Activated CD8-positive, alpha-beta memory T cell treated with anti-CD3 and anti-CD28 coated beads, Interleukin-2, amount 50 U/mL, for 1 hour (primary cell): ENCODE measurements at regions not wholly inside any gene's neighbourhood (a gene's known extent, or its start where the extent isn't known, plus 50 kb on each side); places are given as distances from the start of the nearest gene placed in this dataset.
"Not testable (repeated sequence)": the region's sequence is repeated elsewhere in the genome, so short reads cannot be mapped to it uniquely, and the experiment has no call there.

Experiments used
- DNase-seq: peaks from one replicate; pipeline ENCODE4 v3.0.0-alpha.2; 2020; ENCODE audit errors: extremely low read depth

DNA sequence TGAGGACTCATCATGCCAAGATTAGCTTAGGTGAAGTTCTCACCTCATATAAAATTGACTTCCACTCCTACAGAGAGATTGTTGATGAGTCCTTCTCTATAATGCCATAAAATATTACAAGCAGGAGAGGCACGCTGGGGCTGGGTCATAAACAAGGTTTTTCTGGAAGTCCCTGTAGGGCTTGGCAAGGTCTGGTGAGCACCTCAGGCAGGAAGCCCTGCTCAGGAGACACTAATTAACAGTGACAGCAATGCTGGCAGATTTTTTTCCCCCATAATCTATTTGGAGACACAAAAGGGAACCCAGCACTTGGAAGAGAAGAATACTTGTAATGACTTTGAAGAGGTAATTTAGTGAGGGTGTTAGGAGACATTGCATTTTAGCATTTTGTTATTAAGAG lies 118.7 kb downstream of the DIRAS2 start:
- DNase-seq, result no peak

- no peak for DNase-seq
Observed at GRCh38 chr9:90526386-90526785, 116.2 kb downstream of the DIRAS2 start.

DNA sequence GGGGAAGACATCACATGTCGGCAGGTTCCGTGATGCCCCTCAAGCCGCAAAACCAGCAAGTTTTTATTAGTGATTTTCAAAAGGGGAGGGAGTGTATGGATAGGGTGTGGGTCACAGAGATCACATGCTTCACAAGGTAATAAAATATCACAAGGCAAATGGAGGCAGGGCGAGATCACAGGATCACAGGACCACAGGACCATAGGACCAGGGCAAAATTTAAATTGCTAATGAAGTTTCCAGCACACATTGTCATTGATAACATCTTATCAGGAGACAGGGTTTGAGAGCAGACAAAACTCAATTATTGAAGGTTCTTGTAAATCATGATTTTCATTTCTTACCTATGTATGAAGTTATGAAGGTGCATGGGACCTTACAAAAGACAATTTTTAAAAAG lies 106.5 kb downstream of the DIRAS2 start:
- DNase-seq, result not testable (repeated sequence)

DNA sequence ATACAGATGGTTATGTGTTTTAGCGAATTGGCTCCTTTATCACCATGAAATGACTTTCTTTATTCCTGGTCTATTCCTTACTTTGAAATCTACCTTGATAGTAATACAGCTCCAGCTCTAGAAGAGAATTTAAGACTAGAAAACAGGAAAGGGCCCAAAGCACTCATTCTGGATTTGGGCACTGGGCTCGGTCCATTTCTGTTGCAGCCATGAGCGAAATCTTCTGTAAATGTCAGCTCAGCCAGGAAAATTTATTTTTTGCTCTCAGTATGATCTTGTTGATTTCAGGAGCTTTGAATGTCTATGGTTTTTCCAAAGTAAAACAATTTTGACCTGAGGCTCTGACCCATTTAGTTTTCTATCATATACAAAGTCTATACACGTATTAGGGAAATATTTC lies 104.1 kb downstream of the DIRAS2 start:
- DNase-seq, result no peak

DNA sequence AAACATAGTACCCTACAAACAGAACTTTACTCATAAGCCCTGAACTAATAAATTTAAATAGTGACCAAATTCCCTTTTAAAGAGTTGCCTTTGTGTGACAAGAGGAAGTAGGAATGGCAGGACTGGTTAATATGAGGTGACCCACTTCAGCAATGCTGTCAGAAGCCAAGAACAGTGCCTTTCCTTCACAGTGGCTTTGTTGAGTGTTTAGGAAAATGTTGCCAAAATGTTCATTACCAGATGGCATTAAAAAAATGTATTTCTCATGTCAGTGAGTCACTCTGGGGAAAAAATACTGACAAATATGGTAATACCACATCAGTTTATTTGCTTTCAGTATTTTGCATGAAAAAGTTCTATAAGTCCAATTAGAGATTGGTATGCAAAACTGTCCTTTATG lies 103.3 kb downstream of the DIRAS2 start:
- DNase-seq, result no peak

DNA sequence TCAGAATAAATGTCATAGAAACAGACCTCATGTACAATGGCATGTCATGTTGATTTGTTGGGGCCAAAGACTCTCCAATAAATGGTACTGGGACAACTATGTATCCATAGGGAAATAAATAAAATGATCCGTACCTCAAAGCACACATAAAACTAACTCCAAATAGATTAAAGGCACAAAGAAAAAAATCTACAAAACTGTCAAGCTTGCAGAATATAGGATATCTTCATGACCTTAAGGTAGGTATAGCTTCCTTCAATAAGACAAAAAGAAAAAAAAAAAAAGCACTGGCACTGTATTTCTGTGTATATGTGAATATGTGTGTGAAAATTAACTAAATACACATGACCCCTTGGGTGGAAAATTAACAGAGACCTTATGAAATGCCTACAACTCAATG lies 101.9 kb downstream of the DIRAS2 start:
- no peak for DNase-seq

- DNase-seq, result no peak
Observed at GRCh38 chr9:90544488-90544887, 98.1 kb downstream of the DIRAS2 start.

DNA sequence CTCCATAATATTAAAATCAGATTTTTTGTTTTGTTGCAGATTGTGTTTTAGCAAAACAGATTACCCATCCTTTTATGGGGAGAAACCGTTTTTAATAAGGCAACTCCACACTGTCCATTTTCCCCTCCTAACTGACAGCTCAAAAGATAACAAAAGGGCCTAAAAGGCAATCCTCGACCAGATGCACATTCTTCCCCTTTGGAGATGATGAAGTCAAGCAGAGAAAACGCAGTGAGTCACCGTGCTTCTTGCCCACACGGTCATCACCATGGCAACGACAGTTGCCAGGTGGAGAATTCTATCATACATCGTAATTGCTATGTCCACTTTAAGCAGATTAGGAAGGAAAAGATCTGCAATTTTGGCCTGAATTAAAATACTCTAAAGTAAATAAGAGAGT lies 96.4 kb downstream of the DIRAS2 start:
- DNase-seq, result no peak

DNA sequence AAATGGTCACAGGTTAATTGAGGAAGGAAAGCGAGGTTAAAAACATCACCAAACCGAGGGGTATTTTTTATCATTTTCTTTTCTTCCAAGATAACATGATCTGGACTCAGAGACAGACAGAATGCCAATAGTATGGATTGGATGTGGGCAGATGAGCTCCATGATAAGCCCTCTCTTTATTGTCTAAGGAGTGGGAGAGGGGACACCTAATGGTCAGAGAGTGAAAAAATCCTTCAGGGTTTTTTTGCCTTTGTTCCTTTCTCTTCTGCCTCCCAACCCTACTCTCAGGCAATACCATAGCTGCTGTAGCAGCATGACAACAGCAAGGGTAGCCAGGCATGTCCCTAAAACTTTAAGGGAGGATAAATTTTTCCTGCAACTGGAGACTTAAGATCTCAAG lies 94.7 kb downstream of the DIRAS2 start:
- no peak for DNase-seq

GRCh38 chr9:90552317-90552716 lies 90.3 kb downstream of the DIRAS2 start:
- DNase-seq, result no peak

DNA sequence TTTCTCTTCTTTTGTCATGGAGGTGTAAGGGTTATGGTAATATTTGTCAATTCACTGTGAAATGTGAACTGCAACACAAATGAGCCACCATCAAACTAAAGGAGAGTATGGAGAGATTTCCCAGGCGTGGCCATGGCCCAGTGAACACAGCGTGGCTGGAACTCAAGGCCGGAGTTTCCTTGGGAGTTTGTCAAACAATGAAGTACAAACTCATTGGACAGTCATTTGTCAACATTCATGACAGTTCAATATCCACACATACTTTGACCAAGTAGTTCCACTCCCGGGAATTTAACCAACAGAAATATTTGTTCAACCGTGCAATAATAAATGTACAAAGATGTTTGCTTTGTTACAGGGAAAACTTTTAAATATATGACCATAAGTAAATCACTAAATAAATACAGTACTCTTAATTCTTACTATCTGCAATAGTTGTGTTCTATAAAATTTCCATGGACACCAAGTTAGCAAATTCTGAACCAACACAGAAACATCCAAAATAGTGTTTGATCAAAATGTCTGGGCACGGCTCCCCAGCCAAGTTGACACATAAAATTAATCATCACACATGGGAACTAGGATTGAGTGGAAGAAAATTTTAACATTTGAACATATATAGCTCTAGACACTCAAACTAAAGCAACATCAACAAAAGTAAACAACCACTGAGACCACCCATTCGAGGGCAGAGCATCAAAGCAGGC lies 87.1 kb downstream of the DIRAS2 start:
- DNase-seq, result no peak

DNA sequence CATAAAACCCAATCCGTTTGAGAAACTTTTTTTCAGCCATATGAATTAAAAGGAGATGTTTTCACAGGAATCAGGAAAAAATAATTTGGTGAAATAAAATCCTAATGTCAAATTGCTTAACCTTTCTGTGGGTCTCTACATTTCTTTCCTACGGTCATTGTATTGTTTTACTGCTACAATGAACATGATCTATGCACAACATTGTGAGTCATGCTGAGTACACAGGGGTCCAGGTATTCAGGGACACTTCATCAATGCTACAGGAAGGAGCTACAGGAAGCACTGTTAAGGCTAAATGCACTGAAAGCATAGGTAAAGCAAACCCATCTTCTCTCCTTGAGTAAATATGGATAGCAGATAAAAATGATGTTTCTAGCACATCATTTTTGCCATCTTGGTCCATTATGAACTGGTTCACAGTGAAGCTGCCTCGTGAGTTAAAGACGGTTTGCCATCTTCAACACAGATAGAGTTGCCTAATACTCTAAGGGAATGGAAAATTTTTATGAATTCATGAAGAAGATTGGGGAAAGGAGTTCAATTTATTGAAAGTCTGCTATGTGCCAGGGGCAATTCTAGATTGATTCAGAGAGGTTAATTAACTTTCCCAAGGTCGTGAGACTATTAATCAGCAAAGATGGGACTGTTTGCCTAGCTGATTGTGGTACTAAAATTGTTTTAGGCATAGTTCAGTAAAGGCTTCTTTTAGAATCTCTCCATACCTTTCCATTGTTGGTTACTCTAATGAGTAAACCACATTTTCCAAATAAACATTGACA lies 85.5 kb downstream of the DIRAS2 start:
- no peak for DNase-seq

GRCh38 chr9:90559075-90560073 lies 83.2 kb downstream of the DIRAS2 start:
- DNase-seq, result no peak
